Stimulated activated CD8-positive, alpha-beta memory T cell treated with anti-CD3 and anti-CD28 coated beads, Interleukin-4, amount 100 ng/mL, for 4 hours (primary cell): ENCODE measurements at regions not wholly inside any gene's neighbourhood (a gene's known extent, or its start where the extent isn't known, plus 50 kb on each side); places are given as distances from the start of the nearest gene placed in this dataset.
"Not testable (repeated sequence)": the region's sequence is repeated elsewhere in the genome, so short reads cannot be mapped to it uniquely, and the experiment has no call there.

Source experiments
- DNase-seq, 2 donors: peaks; one replicate each; pipeline ENCODE4 v3.0.0-alpha.2; 2020; ENCODE audit warnings: low read depth in 2 of 2, low spot score in 1 of 2

DNA sequence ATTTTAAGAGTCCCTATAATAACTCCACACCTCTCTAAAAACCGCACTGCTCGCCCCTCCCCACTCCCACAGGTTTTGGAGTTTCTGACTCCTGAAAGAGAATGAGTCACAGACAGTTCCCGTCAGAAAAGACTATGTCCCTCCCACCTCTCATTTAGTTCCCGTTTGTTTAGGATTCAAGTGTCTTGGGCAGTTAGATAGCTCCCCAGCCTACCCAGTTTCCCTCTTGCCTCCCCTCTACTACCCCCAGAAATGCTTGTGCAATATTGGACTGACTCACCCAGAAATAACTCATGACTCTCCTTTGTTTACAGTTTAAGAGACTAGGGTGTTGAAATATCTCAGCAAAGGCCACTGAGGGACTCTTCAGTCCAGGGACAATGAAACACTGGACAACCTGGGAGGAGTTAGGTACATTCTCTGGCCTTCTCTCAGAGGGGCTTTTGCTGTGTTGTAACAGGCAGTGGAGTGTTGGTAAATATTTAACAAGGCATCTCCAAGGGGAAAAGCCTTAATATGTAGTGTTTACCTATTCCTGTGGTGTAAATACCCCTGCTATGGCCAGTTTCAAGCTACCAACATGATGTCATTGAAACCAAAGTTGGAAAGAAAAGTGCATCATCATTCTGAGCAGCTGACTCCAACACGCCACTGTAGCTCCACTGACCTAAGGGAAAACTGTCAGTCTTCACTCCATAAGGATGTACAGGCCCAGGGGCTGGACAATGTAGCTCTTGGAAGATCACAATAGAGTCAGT lies 96.1 kb upstream of the CHD2 start:
- peak; percentile 19 to 40 for DNase-seq

DNA sequence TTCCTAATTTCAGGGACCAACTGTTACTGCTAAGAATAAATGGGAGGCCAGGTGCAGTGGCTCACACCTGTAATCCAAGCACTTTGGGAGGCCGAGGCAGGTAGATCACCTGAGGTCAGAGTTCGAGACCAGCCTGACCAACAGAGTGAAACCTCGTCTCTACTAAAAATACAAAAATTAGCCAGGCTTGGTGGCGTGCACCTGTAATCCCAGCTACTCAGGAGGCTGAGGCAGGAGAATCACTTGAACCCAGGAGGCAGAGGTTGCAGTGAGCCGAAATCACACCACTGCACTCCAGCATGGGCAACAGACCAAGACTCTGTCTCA lies 95.6 kb upstream of the CHD2 start:
- DNase-seq, result not testable (repeated sequence)

DNA sequence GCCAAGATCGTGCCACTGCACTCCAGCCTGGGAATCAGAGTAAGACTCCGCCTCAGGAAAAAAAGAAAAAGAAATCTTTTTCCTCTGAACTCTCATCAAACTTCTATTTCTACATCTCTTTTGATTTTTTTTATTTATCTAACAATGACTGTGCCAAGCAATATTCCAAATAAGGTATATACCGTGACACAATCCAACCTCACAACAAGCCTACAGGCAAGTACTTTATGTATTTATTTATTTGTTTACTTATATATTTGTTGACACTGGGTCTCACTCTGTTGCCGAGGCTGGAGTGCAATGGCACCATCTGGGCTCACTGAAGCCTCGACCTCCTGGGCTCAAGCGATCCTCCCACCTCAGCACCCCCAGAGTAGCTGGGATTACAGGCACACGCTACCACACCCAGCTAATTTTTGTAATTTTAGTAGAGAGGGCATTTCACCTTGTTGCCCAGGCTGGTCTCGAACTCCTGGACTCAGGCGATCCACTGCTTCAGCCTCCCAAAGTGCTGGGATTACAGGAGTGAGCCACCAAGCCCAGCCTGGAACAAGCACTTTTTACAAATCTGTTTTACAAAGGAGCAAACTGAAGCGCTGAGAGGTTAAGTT lies 94.9 kb upstream of the CHD2 start:
- no peak for DNase-seq

DNA sequence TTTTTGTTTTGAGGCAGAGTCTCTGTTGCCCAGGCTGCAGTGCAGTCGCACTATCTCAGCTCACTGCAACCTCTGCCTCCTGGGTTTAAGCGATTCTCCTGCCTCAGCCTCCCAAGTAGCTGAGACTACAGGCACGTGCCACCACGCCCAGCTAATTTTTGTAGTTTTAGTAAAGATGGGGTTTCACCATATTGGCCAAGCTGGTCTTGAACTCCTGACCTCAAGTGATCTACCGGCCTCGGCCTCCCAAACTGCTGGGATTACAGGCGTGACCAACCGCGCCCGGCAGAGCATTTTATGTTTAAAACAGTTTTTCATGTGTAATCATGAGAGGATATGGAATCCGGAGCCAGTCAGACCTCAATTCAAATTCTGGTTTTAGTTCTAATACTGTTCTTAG lies 94.0 kb upstream of the CHD2 start:
- DNase-seq, result not testable (repeated sequence)

DNA sequence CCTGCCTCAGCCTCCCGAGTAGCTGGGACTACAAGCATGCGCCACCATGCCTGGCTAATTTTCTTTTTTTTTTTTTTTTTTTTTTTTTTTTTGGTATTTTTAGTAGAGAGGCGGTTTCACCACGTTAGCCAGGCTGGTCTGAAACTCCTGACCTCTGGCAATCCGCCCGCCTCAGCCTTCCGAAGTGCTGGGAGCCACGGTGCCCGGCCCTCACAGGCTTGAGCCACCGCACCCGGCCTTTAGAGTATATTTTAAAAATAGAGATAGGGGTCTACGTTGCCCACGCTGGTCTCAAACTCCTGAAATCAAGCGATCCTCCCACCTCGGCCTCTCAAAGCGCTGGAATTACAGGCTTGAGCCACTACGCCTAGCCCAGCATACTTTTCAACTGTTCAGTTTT lies 93.4 kb upstream of the CHD2 start:
- no peak for DNase-seq

DNA sequence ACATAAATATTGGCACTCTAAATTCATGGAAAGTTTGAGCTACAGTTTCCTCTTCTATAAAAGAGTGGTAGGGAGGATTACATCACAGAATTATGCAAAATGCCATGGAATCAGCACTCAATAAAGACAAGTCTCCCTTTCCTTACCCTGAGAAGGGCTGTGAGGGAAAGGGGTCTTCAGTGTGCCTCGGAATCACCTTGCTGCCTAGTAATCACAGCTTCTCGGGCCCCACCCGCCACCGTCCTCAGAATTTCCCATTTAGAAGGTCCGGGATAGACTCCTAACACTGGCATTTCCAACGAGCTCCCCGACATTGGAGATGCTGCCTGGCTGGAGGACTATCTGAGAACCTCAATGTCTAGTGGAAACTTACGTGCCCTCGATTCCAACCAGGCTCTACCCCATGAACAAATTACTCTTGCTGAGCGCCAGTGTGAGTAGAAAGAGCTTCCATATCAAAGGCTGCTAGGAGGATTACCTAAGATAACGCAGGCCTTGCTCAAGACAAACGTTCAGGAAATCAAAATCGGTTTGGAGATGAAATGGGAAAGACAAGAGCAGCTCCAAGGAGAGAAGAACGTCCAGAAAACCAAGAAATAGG lies 92.1 kb upstream of the CHD2 start:
- DNase-seq, result no peak

DNA sequence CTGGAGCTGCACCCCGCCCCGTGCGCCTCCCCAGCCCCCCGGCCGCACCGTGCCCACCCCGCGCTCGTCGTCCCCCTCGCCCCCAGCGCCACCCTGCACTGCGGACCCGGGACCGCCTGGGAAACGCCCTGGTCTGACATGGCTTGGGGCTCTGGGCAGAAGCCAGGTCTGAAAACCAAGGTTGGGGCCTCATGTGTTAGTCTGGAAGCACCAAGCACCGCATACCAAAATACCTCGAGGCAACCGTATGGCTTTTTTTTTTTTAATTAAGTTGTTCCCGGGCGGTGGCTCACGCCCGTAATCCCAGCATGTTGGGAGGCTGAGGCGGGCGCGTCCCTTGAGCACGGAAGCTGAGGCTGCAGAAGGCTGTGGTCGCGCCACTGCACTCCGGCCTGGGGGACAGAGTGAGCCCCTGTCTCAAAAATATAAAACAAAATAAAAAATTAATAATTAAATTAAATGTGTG lies 91.5 kb upstream of the CHD2 start:
- no peak for DNase-seq

DNA sequence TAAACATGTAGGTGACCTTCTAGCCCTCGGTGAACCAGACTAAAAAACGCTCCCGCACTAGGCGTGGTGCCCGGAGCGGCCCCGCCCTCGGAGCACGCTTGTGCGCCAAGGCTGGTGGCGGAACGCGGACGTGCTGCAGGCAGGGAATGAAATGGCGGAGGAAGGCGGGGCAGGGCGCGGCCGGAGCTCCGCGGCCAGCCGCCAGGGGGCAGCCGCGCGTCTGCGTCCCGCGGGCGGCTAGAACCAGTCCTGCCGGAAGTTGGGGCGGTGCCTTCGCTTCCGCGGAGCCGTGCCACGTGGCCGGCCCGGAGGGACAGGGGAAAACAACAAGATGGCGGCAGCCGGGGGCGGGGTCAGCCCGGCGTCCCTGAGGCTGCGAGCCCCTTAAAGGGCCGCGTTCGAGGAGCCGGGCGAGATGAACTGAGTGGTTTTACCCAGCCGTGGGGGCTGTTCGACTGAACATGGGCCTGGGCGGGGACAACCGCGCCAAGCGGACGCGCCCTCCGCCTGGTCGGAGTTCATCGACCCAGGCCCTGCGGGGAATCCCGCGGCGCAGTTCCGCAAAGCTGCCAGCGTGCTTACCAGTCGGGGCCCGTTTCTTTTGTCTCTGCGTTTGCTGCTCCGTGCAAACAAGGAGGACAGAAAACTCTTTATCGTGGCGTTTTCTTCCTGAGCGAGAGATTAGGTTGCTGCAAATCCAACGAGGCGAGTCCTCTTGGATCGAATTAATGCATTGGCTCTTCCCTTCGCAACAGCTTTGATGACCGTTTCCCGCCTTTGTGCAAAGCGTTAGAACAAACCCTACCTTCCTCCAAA lies 90.9 kb upstream of the CHD2 start:
- peak; percentile 94 to 98 for DNase-seq

DNA sequence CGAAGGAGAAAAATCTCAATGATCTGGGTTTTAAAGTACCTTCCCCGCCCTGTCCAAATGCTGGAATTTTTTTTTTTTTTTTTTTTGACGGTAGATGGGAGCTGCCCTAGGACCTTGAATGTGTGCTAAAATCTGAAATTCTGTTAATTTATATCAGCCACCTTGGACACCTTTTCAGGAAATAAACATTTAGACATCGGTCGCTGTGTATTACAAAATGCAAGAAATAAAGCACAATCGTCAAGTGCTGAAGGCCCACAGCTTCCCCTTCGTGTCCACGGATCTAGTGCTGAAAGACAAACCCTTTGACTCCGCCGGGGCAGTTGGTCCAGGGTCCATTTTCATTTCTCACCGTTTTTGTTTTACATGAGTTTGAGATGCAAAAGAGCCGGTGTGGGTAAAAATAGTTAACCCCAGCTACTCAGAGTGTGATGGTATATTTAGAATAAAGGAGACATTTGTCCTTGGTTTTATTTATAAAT lies 90.2 kb upstream of the CHD2 start:
- no peak for DNase-seq

DNA sequence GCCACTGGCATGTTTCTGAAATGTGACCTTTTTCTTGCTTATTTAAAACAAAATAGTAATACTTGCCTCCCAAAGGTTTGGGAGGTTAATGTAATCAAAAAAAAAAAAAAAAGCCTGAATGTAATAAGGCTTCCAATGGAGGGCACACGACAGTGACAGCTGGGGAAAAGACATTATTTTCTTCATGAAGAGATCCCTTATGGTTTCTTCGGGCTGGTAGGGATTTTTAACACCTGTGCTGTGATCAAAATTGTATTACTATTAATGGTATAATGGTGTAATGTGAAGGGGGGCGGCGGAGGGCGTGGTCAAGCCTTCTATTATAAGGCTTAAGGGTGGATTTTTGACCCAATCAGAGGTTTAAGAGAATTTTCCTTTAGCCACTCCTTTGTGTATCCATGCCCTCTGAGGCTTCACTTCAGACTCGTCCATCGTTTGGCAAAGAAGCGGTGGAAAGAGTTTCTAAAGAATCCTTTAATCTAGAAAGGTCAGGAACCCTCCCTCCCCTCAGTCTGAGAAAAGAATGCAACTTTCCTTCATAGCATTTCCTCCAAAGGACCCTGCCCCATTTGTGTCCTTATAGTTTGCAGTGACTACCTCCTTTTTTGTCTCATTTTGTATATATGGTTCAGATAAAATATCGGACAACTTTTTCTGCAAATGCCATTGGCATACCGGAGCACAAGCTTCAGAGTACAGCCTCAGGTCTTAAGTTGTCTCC lies 89.5 kb upstream of the CHD2 start:
- no peak for DNase-seq

DNA sequence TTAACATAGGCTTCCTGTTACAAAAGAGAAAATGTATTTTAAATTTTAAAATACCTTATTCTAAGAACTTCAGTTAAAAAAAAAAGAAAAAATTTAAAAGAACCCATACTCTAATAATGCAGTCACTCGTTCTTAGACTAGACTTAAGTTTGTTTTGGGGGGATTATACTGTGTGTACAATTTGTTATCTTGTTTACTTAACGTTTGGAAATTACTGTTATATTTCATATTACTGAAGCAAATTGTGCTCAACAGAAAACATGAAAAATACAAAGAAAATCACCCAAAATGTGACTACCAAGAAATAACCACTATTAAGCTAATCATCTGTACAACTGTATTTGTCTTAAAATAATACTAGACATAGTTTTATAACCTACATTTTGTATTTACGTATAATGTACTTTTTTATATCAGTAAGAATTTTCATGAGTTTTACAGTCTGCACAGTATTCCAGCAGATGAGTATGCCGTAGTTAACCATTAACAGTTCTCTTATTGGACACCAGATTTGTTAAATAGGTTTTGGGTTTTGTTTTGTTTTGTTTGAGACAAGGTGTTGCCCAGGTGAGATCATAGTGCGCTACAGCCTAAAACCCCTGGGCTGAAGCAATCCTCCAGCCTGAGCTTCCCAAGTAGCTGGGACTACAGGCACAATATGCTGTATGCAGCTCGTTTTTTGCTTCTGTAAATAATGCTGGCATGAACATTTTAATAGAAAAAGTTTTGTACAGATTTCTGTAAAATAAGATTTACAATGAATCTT lies 88.8 kb upstream of the CHD2 start:
- no peak for DNase-seq

DNA sequence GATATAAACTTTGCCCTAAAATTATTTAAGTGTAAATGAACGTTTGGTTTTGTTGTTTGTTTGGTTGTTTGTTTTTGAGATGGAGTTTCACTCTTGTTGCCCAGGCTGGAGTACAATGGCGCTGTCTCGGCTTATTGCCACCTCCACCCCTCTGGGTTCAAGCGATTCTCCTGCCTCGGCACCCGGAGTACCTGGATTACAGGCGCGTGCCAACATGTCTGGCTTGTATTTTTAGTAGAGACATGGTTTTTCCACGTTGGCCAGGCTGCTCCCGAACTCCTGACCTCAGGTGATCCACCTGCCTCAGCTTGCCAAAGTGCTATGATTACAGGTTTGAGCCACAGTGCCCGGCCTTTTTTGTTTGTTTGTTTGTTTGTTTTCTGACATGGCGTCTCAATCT lies 87.9 kb upstream of the CHD2 start:
- DNase-seq, result no peak

DNA sequence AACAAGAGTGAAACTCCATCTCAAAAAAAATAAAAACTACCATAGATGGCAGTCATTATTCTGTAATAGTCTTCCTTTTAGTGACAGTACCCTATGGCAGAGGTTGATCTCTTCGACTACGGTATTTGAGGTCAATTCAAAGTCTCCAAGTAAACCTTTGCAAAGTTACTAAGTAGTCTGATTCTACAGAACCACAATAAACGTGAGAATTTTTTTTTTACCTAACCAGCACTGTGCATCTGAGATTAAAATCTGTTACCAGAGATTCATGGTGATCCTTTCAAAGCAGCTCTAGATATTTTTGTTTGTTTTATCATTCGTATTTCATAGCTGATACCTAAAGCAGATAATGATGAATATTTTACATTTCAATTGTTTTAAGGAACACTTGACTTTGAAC lies 86.6 kb upstream of the CHD2 start:
- no peak for DNase-seq

DNA sequence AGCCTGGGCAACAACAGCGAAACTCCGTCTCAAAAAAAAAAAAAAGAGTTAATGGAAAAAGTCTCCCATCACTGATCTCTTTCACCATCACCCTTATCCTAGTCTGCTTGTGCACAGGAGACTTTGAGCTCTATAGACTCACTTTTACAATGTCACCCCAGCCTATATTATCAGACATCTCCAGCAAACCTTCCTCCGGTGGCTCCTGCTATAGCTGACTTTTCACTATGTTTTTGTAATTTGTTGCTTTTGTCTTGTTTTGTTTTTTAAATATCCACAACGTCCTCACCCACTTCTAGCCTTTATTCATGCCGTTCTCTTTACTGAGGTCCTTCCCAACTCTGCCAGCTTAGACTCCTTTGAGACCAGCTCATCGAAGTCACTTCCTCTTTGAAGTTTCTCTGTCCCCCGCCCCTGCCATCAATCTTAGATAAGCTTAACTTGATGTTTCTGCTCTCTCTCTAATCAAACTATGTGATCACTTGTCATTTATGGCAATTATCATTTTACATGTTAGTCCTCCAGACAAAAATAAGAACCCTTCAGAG lies 82.7 kb upstream of the CHD2 start:
- no peak for DNase-seq

DNA sequence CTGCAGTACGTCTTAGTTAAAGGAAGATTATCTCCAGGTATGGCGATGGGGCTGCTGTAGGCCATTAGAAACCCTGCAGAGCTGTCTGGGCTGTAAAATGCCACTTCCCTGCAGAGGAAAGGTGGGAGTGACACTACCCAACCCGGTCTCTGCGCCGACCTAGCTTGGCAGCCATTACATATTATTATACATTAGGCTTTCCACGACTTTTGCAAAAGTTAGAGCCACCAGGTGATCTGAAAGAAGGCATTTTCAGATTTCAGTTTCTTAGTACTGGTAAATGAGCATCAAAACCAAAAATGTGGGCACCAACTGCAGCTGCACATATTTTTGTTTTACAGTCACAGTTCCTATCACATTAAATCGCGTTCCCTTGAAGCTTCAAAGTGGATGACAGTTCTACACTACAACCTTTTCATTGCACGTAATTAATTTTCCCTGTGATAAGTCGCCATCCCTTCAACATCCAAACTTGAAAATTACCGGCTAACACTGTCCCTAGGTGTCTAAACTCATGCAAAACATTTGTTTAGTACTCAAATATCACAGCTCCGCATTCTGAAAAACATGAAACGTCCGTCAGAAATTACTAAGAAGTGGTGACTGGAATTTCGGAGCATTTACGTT lies 81.4 kb upstream of the CHD2 start:
- no peak for DNase-seq

DNA sequence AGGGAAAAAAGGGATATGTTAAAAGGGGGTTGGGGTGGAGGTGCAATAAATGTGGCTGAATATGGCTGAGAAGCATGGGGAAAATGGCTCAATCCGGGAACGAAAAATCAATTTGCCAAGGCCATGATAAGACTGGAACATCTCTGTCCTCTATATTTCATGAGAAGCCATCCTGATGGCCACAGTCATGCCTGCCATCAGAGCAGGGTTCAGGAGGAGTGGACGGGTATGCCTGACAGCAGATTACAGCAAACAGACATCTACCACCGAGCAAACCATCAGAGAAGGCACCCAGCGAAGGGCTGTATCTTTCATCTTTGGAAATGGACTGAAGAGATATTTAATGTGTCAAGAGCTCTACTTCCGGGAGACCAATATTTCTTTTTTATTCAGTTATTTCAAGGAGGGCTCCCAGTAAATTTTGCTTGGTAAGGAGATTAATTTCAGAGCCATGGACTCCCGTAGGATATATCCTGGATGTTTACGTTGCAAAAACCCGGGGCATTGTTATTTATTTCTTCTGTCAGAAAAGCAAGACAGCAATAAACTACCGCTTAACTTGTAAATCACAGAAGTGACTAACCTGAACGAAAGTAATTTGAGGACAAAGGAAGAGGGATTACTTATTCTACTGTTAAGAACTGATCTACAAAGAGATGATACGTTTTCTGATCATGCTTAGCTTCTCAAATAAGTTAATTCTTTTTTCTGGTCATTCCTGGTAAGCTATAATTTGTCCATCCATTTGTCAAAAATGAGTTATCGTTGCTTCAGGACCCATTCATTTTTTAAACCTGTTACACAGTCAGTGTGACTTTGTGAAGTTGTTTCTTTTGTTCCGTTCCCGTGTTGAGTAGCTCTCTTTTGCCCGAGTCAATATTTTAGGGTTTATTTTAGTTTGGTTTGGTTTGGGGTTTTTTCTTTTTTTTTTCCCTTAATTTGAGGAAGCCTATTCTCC lies 80.6 kb upstream of the CHD2 start:
- no peak for DNase-seq

DNA sequence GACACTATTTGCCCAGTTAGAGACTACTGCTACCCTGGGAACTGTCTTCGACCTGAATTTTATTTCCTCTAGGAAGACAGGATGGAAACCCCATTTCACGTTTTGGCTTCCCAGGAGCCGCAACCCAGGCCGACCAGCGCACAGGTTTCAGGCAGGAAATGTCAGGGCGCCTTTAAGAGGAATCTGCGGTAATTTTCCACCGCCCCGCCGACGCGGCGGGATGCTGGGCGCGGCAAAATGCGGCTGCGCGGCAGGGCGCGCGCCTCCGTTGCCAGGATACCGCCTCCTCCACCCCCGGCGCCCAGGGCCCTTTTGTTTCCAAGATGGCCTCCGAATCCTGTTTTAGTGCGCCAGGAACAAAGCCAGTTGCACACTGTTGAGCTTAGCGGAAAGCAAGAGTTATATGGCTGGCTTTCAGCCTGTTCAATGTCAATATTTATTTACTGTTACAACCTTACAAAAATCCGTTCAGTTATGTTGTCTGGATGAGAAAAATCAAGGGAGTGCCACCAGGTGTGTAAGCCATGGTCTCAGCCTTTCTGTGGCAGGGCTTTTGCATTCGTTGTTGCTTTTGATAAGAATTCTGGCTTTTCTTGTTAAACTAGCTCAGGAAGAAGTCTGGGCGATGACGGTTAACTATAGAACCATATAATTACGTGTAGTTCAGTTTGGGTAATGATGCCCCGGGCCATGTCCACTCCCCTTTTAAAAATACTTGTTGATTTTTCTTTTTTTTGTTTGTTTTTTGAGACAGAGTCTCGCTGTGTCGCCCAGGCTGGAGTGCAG lies 79.7 kb upstream of the CHD2 start:
- peak; percentile 61 to 67 for DNase-seq
